HG02759 (cell line): ENCODE measurements at regions not wholly inside any gene's neighbourhood (a gene's known extent, or its start where the extent isn't known, plus 50 kb on each side); places are given as distances from the start of the nearest gene placed in this dataset.
"Not testable (repeated sequence)": the region's sequence is repeated elsewhere in the genome, so short reads cannot be mapped to it uniquely, and the experiment has no call there.

Source experiments
- ATAC-seq: cut with Tn5 transposase; IDR thresholded peaks from one replicate; pipeline ENCODE4 v1.9.1; 2021; ENCODE audit warnings: mild to moderate bottlenecking, moderate library complexity; ENCODE audit not compliant: unreplicated experiment

DNA sequence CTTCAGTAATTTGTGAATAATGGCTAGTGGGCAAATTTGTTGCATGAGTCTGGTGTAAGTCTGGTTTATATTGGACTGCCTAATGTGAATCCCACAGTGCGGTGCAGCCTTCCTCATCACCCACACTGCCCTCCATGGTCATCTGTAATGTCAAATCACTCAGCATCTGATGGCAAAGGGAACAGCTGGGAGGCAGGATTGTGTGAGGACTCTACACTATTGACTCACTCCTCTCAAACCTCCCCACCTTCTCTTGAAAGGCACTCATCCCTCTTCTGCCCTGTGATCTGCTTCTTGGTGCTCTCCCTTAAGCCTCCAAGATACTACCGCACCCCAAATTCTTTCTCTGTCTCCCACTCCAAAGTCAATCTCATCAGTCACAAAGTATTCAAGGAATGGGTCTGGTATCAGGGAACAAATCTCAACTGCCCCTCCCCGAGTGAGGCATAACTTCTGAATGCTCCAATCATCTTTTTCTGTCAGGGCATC, 146.0 kb upstream of the BEND6 start:
- no peak for ATAC-seq

DNA sequence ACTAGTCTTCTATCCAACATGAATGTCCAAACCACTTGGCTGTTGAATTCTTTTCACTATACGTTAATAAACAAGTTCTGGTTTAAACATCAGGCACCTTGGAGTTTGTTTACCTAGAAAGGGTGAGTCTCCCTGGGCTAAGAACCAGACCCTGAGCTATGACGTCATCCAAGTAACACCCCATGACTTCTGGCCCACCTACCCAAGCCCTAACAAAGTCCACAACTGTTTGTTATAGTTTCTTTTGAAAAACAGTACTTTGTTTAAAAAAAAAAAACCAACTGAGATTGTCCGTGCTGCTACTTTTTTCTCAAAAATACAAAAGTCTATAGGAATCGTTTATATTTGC, 146.9 kb upstream of the BEND6 start:
- ATAC-seq, result no peak

- ATAC-seq, result no peak
Measured at GRCh38 chr6:56807326-56807988, 147.4 kb upstream of the BEND6 start.

GRCh38 chr6:56806368-56806767, 148.5 kb upstream of the BEND6 start:
- ATAC-seq, result no peak

- ATAC-seq, result no peak
Measured at GRCh38 chr6:56804996-56805395, 149.9 kb upstream of the BEND6 start.

DNA sequence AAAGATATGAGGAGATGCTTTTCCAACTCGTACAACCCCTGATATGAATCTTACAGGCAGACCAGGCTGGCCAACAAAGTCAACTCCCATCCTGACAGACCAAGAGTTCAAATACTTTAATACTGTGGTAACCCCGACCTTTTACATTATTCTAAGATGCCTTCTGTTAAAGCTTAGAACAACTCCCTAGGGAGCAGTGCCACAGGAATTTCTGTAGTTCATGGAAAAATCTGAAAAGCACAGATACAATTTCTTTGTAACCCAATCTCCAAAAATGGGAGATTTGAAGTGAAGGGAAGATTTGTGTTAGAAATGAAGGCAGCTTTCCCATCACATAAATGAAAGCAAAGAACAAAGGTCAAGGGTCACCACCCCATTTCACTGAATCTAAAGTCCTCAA, 151.3 kb upstream of the BEND6 start:
- ATAC-seq, result no peak

- ATAC-seq, result no peak
Measured at GRCh38 chr6:56802584-56802983, 152.3 kb upstream of the BEND6 start.

DNA sequence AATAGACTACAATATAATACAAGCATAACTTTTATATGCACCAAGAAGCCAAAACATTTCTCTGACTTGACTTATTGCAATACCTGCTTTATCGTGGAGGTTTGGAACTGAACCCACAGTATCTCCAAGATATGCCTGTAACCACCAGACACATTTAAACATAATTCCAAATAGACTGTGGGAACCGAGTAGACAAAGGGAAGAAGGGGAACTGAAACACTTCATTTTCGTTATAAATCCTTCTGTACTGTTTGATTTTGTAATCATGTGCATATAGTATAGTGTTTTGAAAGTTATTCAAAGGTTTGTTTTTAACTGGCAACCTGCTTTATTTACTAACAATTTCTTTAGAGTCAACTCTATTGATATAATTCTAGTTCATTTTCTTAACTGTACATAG, 154.9 kb upstream of the BEND6 start:
- no peak for ATAC-seq

DNA sequence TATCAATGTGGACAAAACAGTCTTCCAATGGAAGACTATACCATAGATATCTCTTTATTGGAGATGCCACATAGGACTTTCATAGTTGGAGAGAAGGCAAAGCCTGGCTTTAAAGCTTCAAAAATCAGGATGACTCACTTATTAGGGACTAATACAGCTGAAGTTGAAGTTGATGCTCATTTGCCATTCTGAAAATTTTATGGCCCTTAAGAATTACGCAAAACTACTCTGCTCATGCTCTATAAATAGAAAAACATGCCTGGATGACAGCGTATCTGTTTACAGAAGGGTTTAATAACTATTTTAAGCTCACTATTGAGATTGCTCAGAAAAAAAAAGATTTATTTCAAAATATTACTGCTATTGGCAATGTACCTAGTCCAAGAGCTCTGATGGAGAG, 155.5 kb upstream of the DST start:
- ATAC-seq, result no peak

GRCh38 chr6:56796196-56796532, 153.5 kb upstream of the DST start:
- ATAC-seq, result peak; percentile 54

DNA sequence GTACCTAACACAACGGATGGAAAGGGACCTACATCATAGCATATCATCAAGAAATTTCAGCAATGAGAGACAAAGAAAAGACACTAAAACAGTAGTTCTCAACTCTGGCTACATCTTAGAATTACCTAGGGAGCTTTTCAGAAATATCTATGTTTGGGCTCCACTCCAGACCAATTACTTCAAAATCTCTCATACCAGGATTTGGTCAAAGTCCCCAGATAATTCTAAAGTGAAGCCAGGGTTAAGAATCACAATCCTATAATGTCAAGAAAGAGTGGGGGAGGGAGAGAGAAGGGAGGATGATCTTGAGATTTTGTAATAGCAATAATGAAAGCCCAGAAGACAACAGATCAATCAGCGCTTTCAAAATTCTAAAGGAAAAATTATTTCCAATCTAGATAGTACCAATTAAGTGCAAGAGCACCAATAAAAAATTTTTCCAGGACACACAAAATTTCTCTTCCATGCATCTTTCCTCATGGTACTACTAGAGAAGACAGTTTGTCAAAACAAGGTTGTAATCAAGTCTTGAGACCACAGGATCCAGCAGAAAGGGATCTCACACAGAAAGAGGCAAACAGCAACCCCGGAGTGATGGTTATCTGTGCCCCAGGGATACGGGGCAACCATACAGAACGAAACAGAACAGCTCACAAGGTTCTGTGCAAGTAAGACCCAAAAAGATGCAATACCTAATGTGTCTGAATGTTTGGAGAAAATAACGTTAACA, 152.9 kb upstream of the DST start:
- ATAC-seq, result no peak

- peak; percentile 55 for ATAC-seq
Measured at GRCh38 chr6:56794421-56794820, 151.7 kb upstream of the DST start.

- no peak for ATAC-seq
Measured at GRCh38 chr6:56793938-56794337, 151.2 kb upstream of the DST start.

- peak; percentile 34 for ATAC-seq
Measured at GRCh38 chr6:56790414-56790813, 147.7 kb upstream of the DST start.

DNA sequence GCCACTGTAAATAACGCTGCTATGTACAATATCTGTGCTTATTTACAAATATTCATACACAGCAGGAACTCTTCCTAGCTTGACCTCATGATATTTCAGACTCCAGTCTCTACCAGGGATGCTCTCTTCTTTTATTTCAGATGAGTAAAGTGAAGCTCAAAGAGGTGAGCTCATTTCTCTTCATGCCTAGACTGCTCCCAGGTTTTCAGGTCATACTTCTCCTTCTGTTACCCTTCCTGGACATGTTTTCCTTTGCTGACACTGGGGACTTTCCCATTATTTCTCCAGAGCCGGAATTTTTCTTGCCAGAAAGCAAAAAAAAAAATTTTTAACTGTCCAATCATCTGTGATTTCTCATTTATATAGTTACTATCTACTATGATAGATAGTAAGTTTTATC, 147.2 kb upstream of the DST start:
- ATAC-seq, result no peak

DNA sequence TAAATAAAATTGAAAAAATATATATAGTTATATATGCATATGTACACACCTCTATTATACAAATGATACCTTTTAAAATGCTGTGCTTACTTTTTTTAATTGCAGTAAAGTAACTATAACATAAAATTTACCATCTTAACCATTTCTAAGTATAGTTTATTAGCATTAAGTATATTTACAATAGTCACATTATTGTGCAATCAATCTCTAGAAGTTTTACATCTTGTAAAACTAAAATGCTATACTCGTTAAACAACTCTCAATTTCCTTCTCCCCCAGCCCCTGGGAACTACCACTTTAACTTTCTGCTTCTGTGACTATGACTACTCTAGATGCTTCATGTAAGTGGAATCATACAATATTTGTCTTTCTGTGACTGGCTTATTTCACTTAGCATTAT, 146.7 kb upstream of the DST start:
- ATAC-seq, result no peak

GRCh38 chr6:56787209-56787608, 144.5 kb upstream of the DST start:
- ATAC-seq, result no peak

DNA sequence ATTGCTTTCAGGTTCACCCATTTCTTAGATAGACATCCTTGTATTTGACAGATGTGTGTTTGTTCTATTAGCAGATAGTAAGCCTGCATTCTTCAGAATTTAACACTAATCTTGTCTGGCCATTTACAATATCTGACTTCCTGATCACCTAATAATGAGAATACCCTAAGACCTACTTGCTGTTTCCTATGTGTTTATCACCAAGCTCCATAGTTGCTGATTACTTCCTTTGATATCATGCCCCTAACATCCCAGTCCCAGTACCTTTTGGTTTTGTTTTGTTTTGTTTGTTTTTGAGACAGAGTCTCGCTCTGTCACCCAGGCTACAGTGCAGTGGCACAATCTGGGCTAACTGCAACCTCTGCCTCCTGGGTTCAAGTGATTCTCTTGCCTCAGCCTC, 143.6 kb upstream of the DST start:
- ATAC-seq, result no peak

DNA sequence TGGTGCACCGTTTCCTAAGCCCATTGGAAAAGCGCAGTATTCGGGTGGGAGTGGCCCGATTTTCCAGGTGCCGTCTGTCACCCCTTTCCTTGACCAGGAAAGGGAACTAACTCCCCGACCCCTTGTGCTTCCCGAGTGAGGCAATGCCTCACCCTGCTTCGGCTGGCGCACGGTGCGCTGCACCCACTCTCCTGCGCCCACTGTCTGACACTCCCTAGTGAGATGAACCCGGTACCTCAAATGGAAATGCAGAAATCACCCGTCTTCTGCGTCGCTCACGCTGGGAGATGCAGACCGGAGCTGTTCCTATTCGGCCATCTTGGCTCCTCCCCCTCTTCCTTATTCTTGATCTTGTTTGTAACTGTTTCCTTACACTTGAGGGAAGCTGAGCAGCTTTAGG, 142.8 kb upstream of the DST start:
- ATAC-seq, result not testable (repeated sequence)

DNA sequence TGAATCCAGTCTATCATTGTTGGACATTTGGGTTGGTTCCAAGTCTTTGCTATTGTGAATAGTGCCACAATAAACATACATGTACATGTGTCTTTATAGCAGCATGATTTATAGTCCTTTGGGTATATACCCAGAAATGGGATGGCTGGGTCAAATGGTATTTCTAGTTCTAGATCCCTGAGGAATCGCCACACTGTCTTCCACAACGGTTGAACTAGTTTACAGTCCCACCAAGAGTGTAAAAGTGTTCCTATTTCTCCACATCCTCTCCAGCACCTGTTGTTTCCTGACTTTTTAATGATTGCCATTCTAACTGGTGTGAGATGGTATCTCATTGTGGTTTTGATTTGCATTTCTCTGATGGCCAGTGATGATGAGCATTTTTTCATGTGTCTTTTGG, 137.4 kb upstream of the DST start:
- not testable (repeated sequence) for ATAC-seq

DNA sequence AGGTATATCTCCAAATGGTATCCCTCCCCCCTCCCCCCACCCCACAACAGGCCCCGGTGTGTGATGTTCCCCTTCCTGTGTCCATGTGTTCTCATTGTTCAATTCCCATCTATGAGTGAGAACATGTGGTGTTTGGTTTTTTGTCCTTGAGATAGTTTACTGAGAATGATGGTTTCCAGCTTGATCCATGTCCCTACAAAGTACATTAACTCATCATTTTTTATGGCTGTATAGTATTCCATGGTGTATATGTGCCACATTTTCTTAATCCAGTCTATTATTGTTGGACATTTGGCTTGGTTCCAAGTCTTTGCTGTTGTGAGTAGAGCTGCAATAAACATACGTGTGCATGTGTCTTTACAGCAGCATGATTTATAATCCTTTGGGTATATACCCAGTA, 135.8 kb upstream of the DST start:
- not testable (repeated sequence) for ATAC-seq

DNA sequence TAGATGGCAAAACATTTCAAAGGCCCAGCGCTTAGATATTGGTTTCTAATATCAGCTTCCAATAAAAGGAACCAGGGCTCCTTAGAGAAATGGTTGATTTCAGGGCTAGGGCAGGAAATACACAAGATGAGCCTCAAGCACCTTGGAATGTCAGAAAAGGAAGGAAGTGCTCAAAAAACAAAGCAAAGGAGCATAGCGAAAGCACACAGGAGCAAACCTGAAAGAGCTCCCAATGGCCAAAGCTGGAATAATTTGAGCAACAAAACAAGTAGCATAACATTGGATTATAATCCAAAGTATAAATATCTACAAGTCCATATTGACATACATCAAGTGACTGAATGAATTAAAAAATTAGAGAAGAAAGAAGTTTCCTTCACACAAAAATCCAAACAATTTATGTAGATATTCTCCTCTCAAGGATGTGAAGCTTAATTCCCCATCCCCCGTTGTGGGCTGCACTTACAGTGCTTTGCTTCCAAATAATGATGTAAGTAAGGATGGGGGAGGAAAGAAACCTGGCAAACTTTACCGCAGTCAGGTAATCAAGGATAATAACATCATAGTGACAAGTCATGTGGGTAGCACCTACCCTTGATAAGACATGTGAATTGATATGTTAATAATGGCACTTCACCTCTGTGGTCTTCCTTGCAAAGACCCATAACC, 132.9 kb upstream of the DST start:
- no peak for ATAC-seq
